Naive B cell (primary cell): ENCODE measurements at regions not wholly inside any gene's neighbourhood (a gene's known extent, or its start where the extent isn't known, plus 50 kb on each side); places are given as distances from the start of the nearest gene placed in this dataset.

Source experiments
- ATAC-seq, 2 donors: fragments of 150-1000 bp; cut with Tn5 transposase; 2 replicates each; pipeline ENCODE4 v1.10.0; 2021; ENCODE audit warnings: low read depth in 2 of 2, mild to moderate bottlenecking in 2 of 2, moderate library complexity in 2 of 2
- DNase-seq: peaks from one replicate; pipeline ENCODE4 v3.0.0; 2022
- H3K27ac Mint-ChIP-seq, 6 donors: one replicate each; pipeline ENCODE4 v1.8.0; 2020 to 2022; ENCODE audit warnings: mild to moderate bottlenecking in 6 of 6, mixed read lengths in 6 of 6, moderate library complexity in 5 of 6, inconsistent platforms in 2 of 6
- H3K27me3 Mint-ChIP-seq, 3 donors: one replicate each; pipeline ENCODE4 v1.8.0; 2021 to 2022; ENCODE audit warnings: mixed read lengths in 3 of 3, mild to moderate bottlenecking in 1 of 3
- H3K36me3 Mint-ChIP-seq, 2 donors: one replicate each; pipeline ENCODE4 v1.8.0; 2020 to 2022; ENCODE audit warnings: mixed read lengths in 2 of 2, inconsistent platforms in 1 of 2, mild to moderate bottlenecking in 1 of 2
- H3K4me1 Mint-ChIP-seq, 3 donors: one replicate each; pipeline ENCODE4 v1.8.0; 2020 to 2022; ENCODE audit warnings: mixed read lengths in 3 of 3, inconsistent platforms in 1 of 3, mild to moderate bottlenecking in 1 of 3, moderate library complexity in 1 of 3
- H3K4me3 Mint-ChIP-seq, 8 donors: one replicate each; pipeline ENCODE4 v1.8.0; 2020 to 2022; ENCODE audit warnings: mild to moderate bottlenecking in 8 of 8, mixed read lengths in 8 of 8, moderate library complexity in 8 of 8, inconsistent platforms in 2 of 8
- H3K9me3 Mint-ChIP-seq, 7 donors: one replicate each; pipeline ENCODE4 v1.8.0; 2020 to 2022; ENCODE audit warnings: mixed read lengths in 7 of 7, mild to moderate bottlenecking in 5 of 7, inconsistent platforms in 2 of 7, moderate library complexity in 1 of 7

- no peak overlapping the region for H3K4me3 Mint-ChIP-seq
- H3K27me3 Mint-ChIP-seq = peaks cover 13 to 31% (median 14%) of the 10 kb centered on the region in 3 donors
- H3K4me1 Mint-ChIP-seq = no peaks in the 10 kb centered on the region
- no peaks in the 10 kb centered on the region for H3K9me3 Mint-ChIP-seq
- H3K36me3 Mint-ChIP-seq = no peaks in the 10 kb centered on the region
- no peak for DNase-seq
- H3K27ac Mint-ChIP-seq = no peak overlapping the region
- no peak for ATAC-seq
Observed at GRCh38 chr12:88994537-88994936, 357.8 kb downstream of the DUSP6 start.

- Mint-ChIP-seq H3K27ac (no peak overlapping the region), H3K4me1 (no peaks in the 10 kb centered on the region), H3K36me3 (no peaks in the 10 kb centered on the region), H3K9me3 (no peaks in the 10 kb centered on the region), H3K27me3 (peaks cover 13 to 31% (median 14%) of the 10 kb centered on the region in 3 donors), H3K4me3 (no peak overlapping the region)
- DNase-seq = no peak
- no peak for ATAC-seq
Observed at GRCh38 chr12:88993651-88994050, 358.6 kb downstream of the DUSP6 start.

- Mint-ChIP-seq H3K4me1 (no peaks in the 10 kb centered on the region), H3K27ac (no peak overlapping the region), H3K36me3 (no peaks in the 10 kb centered on the region), H3K9me3 (peaks cover 0 to 4% (median 0%) of the 10 kb centered on the region in 7 donors), H3K27me3 (peaks cover 3 to 35% (median 8%) of the 10 kb centered on the region in 3 donors), H3K4me3 (no peak overlapping the region)
- no peak for DNase-seq
- ATAC-seq = no peak
Observed at GRCh38 chr12:88986056-88986455, 366.2 kb downstream of the DUSP6 start.

- H3K27ac Mint-ChIP-seq = no peak overlapping the region
- DNase-seq (no peak), ATAC-seq (no peak)
- H3K4me3 Mint-ChIP-seq = no peak overlapping the region
- peaks cover 0 to 4% (median 0%) of the 10 kb centered on the region in 7 donors for H3K9me3 Mint-ChIP-seq
- H3K36me3 Mint-ChIP-seq = no peaks in the 10 kb centered on the region
- H3K27me3 Mint-ChIP-seq = peaks cover 3 to 31% (median 6%) of the 10 kb centered on the region in 3 donors
- H3K4me1 Mint-ChIP-seq = no peaks in the 10 kb centered on the region
Observed at GRCh38 chr12:88985631-88986030, 366.7 kb downstream of the DUSP6 start.

- DNase-seq = no peak
- no peaks in the 10 kb centered on the region for H3K4me1 Mint-ChIP-seq
- no peak overlapping the region for H3K4me3 Mint-ChIP-seq
- H3K27ac Mint-ChIP-seq = no peak overlapping the region
- H3K36me3 Mint-ChIP-seq = no peaks in the 10 kb centered on the region
- peaks cover 3 to 30% (median 6%) of the 10 kb centered on the region in 3 donors for H3K27me3 Mint-ChIP-seq
- ATAC-seq = no peak
- peaks cover 0 to 4% (median 0%) of the 10 kb centered on the region in 7 donors for H3K9me3 Mint-ChIP-seq
Observed at GRCh38 chr12:88985011-88985410, 367.3 kb downstream of the DUSP6 start.

GRCh38 chr12:88982694-88983093 is 369.6 kb downstream of the DUSP6 start:
- no peak for ATAC-seq
- Mint-ChIP-seq H3K27ac (peak overlapping the region in 1 of 6 donors; percentile 41), H3K9me3 (peaks cover 0 to 4% (median 0%) of the 10 kb centered on the region in 7 donors), H3K4me1 (no peaks in the 10 kb centered on the region), H3K36me3 (no peaks in the 10 kb centered on the region), H3K27me3 (peaks cover 6 to 45% (median 7%) of the 10 kb centered on the region in 3 donors), H3K4me3 (no peak overlapping the region)
- no peak for DNase-seq

GRCh38 chr12:88977115-88977514 is 375.2 kb downstream of the DUSP6 start:
- ATAC-seq (no peak), DNase-seq (no peak)
- peaks cover 4 to 22% (median 6%) of the 10 kb centered on the region in 3 donors for H3K27me3 Mint-ChIP-seq
- no peak overlapping the region for H3K4me3 Mint-ChIP-seq
- no peaks in the 10 kb centered on the region for H3K4me1 Mint-ChIP-seq
- peaks cover 0 to 4% (median 0%) of the 10 kb centered on the region in 7 donors for H3K9me3 Mint-ChIP-seq
- no peak overlapping the region for H3K27ac Mint-ChIP-seq
- no peaks in the 10 kb centered on the region for H3K36me3 Mint-ChIP-seq

- H3K4me1 Mint-ChIP-seq = no peaks in the 10 kb centered on the region
- H3K27ac Mint-ChIP-seq = no peak overlapping the region
- ATAC-seq = no peak
- DNase-seq = no peak
- no peaks in the 10 kb centered on the region for H3K9me3 Mint-ChIP-seq
- no peak overlapping the region for H3K4me3 Mint-ChIP-seq
- no peaks in the 10 kb centered on the region for H3K36me3 Mint-ChIP-seq
- H3K27me3 Mint-ChIP-seq = peaks cover 0 to 10% (median 1%) of the 10 kb centered on the region in 3 donors
Observed at GRCh38 chr12:88973998-88974397, 378.3 kb downstream of the DUSP6 start.

- H3K4me3 Mint-ChIP-seq = no peak overlapping the region
- ATAC-seq (no peak), DNase-seq (no peak)
- no peaks in the 10 kb centered on the region for H3K4me1 Mint-ChIP-seq
- no peaks in the 10 kb centered on the region for H3K36me3 Mint-ChIP-seq
- peaks cover 0 to 4% (median 0%) of the 10 kb centered on the region in 3 donors for H3K27me3 Mint-ChIP-seq
- no peak overlapping the region for H3K27ac Mint-ChIP-seq
- H3K9me3 Mint-ChIP-seq = no peaks in the 10 kb centered on the region
Observed at GRCh38 chr12:88970740-88971139, 381.6 kb downstream of the DUSP6 start.

- no peaks in the 10 kb centered on the region for H3K36me3 Mint-ChIP-seq
- DNase-seq = no peak
- no peak for ATAC-seq
- H3K9me3 Mint-ChIP-seq = no peaks in the 10 kb centered on the region
- H3K27me3 Mint-ChIP-seq = peaks cover 0 to 5% (median 0%) of the 10 kb centered on the region in 3 donors
- H3K27ac Mint-ChIP-seq = no peak overlapping the region
- H3K4me1 Mint-ChIP-seq = no peaks in the 10 kb centered on the region
- no peak overlapping the region for H3K4me3 Mint-ChIP-seq
Observed at GRCh38 chr12:88969127-88969526, 383.2 kb downstream of the DUSP6 start.

- Mint-ChIP-seq H3K27me3 (peaks cover 0 to 5% (median 0%) of the 10 kb centered on the region in 3 donors), H3K4me3 (no peak overlapping the region), H3K27ac (no peak overlapping the region), H3K9me3 (no peaks in the 10 kb centered on the region), H3K4me1 (no peaks in the 10 kb centered on the region), H3K36me3 (no peaks in the 10 kb centered on the region)
- DNase-seq (no peak), ATAC-seq (no peak)
Observed at GRCh38 chr12:88960213-88960878, 380.1 kb upstream of the KITLG start.

GRCh38 chr12:88958946-88959345 is 378.7 kb upstream of the KITLG start:
- ATAC-seq (no peak), DNase-seq (no peak)
- no peaks in the 10 kb centered on the region for H3K9me3 Mint-ChIP-seq
- H3K27me3 Mint-ChIP-seq = peaks cover 0 to 5% (median 0%) of the 10 kb centered on the region in 3 donors
- H3K36me3 Mint-ChIP-seq = no peaks in the 10 kb centered on the region
- H3K4me3 Mint-ChIP-seq = no peak overlapping the region
- H3K27ac Mint-ChIP-seq = no peak overlapping the region
- H3K4me1 Mint-ChIP-seq = no peaks in the 10 kb centered on the region

- no peaks in the 10 kb centered on the region for H3K4me1 Mint-ChIP-seq
- H3K27me3 Mint-ChIP-seq = peaks cover 0 to under 1% (median 0%) of the 10 kb centered on the region in 3 donors
- H3K36me3 Mint-ChIP-seq = no peaks in the 10 kb centered on the region
- no peaks in the 10 kb centered on the region for H3K9me3 Mint-ChIP-seq
- no peak overlapping the region for H3K4me3 Mint-ChIP-seq
- no peak for ATAC-seq
- DNase-seq = no peak
- H3K27ac Mint-ChIP-seq = no peak overlapping the region
Observed at GRCh38 chr12:88958153-88958552, 377.9 kb upstream of the KITLG start.

GRCh38 chr12:88957358-88957757 is 377.1 kb upstream of the KITLG start:
- no peaks in the 10 kb centered on the region for H3K27me3 Mint-ChIP-seq
- H3K4me1 Mint-ChIP-seq = no peaks in the 10 kb centered on the region
- no peak for DNase-seq
- ATAC-seq = no peak
- H3K4me3 Mint-ChIP-seq = no peak overlapping the region
- no peak overlapping the region for H3K27ac Mint-ChIP-seq
- no peaks in the 10 kb centered on the region for H3K36me3 Mint-ChIP-seq
- peaks cover 0 to 1% (median 0%) of the 10 kb centered on the region in 7 donors for H3K9me3 Mint-ChIP-seq
